GM19397 (cell line): ENCODE measurements at regions not wholly inside any gene's neighbourhood (a gene's known extent, or its start where the extent isn't known, plus 50 kb on each side); places are given as distances from the start of the nearest gene placed in this dataset.
"Not testable (repeated sequence)": the region's sequence is repeated elsewhere in the genome, so short reads cannot be mapped to it uniquely, and the experiment has no call there.

Experiments
- ATAC-seq: cut with Tn5 transposase; IDR thresholded peaks from one replicate; pipeline ENCODE4 v1.9.1; 2021; ENCODE audit warnings: mild to moderate bottlenecking, moderate library complexity; ENCODE audit not compliant: unreplicated experiment

DNA sequence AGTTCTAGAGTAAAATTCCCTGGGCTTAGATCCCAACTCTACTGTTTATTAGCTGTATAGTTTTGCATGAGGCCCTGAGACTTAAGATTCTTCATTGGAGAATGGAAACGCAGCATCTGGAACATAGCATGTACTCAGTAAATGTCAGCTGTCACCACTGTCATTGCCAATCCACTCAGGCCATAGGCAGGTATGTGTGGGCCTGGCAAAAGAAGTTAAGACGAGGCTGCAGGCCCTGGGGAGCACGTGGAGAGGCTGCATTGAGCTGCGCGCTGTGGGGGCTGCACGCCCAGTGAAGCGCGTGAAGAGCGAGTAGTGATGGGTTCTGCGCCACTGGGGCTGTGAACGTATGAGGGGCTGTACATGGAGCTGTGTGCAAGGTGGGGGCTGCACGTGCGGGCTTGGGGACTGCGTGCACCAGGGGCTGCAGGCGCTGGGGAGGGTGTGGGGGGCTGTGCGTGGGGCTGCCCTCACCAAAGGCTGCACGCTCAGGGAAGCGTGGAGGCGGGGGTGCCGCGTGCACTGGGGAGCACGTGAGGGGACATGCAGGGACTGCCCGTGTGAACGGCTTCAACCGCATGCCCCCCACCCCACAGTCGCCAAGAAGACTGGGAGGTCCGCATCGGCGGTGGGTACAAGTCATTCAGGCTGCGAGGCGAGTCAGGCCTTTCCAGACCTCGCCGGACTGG, 85.5 kb downstream of the PRR15 start:
- ATAC-seq = no peak

GRCh38 chr7:29649876-29650275, 86.2 kb downstream of the PRR15 start:
- no peak for ATAC-seq

DNA sequence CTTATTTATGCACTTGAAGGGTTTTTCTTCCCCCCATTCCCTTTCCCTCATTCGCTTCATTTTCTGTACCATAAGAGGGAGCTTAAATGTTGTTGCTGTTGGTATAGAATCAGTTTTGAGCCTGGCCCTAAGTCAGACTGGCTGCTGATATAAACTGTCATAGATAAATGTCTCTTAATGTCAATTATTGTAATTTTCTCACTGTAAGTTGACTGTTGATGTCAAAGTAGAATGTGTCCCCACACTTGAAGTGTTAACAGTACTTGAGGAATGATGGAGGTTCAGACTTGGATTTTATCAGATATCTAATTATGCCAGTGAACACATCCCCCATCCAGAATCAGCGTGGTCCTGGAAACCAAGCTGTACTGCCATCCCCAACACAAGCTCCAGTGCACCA, 87.8 kb downstream of the PRR15 start:
- no peak for ATAC-seq

GRCh38 chr7:29652556-29652955, 88.9 kb downstream of the PRR15 start:
- ATAC-seq = no peak

DNA sequence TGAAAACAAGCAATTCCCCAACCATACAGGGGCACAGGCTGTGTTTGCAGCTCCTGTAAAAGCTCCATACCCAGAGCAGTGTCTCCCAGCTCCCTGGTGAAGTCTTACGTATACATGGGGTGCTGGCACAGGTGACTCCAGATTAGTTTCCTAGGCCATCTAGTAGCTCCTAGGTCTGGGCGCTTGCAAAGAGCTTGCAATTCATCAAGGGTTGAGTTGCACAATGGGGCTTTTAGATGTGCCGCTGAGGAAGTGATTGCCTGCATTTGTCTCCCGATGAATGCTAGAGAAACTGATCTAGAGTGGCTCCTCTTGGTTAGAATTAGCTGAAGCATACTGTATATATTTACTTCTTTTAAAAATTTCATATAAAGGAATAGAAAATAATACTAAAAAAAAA, 90.7 kb downstream of the PRR15 start:
- ATAC-seq = not testable (repeated sequence)

- no peak for ATAC-seq
These were observed 93.7 kb downstream of the PRR15 start for GRCh38 chr7:29657288-29657687.

- ATAC-seq = no peak
These were observed 94.2 kb downstream of the PRR15 start for GRCh38 chr7:29657856-29658255.

DNA sequence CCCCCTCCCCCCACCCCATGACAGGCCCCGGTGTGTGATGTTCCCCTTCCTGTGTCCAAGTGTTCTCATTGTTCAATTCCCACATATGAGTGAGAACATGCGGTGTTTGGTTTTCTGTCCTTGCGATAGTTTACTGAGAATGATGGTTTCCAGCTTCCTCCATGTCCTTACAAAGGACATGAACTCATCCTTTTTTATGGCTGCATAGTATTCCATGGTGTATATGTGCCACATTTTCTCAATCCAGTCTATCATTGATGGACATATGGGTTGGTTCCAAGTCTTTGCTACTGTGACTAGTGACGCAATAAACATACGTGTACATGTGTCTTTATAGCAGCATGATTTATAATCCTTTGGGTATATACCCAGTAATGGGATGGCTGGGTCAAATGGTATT, 95.6 kb downstream of the PRR15 start:
- ATAC-seq = not testable (repeated sequence)

GRCh38 chr7:29662899-29663298, 99.3 kb downstream of the PRR15 start:
- not testable (repeated sequence) for ATAC-seq

GRCh38 chr7:29664999-29665398, 101.4 kb downstream of the PRR15 start:
- ATAC-seq = not testable (repeated sequence)

- not testable (repeated sequence) for ATAC-seq
These were observed 103.5 kb downstream of the PRR15 start for GRCh38 chr7:29667096-29667669.

GRCh38 chr7:29671286-29671685, 107.7 kb downstream of the PRR15 start:
- ATAC-seq = not testable (repeated sequence)

DNA sequence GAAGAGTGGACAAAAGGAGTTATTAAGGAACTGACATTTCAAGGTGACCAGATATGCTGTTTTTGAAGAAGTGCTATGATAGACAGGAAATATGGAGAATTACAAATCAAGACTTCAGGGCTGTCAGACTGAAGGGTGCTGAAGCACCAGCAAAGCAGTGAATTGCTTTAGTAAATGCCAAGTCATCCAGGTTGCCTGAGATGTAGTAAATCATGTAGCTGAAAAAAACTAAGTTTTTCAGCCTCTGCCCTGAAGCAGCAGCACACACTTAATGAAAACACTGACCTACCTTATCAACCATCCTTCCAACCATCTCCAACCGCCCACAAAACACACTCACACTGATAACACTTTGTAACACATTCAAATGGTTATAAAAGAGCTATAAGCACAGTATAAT, 110.0 kb downstream of the PRR15 start:
- ATAC-seq = not testable (repeated sequence)

- ATAC-seq = not testable (repeated sequence)
These were observed 111.0 kb downstream of the PRR15 start for GRCh38 chr7:29674626-29675025.

- ATAC-seq = not testable (repeated sequence)
These were observed 113.6 kb downstream of the PRR15 start for GRCh38 chr7:29677254-29677653.

- ATAC-seq = not testable (repeated sequence)
These were observed 116.3 kb downstream of the PRR15 start for GRCh38 chr7:29679963-29680362.

GRCh38 chr7:29680601-29681000, 117.0 kb downstream of the PRR15 start:
- ATAC-seq = not testable (repeated sequence)

DNA sequence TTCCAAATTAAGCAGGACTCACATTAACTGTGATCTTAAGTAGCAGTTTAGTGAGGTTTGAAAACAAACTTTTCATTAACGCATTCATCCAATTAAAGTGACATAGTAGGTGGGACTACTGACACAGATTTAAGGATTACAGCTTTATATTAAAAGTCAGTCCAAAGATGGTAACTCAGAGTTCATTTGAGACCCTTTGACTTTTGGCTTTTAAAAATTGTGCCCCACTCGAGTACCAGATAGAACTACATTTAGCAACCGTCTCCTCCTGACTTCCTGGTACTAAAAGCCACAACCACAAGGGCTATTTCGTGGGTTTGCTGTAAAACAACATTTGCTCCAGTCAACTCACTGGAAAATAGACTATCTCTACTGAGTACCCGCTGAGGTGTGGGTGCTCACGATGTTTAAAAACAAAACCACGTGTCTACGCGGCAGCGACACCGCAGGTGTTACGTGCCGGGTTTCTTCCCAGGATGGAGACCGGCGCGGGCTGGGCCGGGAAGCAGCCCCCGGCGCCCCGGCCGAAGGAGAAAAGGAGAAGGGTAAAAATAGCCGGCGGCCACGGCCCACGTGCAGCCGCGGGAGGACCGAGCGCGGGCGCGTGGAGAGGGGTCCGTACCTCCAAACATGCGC, 120.6 kb downstream of the PRR15 start:
- peak; percentile 19 for ATAC-seq

DNA sequence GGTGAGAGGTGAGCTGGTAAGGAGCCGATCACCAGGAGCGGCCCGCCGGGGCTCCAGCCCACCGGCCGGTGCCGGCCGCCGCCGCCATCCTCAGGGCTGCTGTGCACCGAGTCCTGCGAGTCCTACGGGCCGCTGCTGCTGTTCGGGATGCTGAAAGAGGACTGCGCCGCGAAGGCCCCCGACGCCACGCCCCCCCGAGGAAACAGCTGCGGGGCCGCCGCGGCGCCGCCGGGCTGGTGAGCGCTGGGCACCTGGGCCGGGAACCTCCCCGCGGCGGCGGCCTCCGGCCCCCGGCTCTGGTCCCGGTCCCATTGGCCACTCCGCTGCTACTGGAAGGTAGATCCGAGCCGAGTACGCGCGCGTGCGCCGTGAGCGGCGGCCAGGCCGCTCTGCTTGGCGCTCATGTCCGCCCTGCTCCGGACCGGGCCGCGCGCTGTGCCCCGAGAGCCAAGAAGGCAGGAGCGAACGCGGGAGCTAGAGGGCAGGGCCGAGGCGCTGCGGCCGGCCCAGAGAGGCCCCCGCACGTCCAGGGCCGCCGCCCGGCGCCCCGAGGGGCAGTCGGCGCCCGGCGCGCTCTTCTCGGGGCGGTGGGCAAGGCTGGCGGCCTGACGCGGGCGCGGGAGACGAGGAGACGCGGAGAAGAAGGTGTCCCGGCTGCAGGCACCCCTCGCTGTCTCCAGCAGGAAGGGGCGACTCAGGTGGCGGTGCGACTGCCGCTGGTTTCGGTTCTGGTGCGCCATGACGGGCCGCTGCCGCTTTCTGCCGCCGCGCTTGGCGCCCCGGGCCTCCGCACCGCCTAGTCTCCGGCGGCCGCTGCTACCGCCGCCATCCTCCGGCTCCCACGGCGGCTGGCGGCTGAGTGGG, 121.3 kb upstream of the WIPF3 start:
- peak; percentile 75 for ATAC-seq

DNA sequence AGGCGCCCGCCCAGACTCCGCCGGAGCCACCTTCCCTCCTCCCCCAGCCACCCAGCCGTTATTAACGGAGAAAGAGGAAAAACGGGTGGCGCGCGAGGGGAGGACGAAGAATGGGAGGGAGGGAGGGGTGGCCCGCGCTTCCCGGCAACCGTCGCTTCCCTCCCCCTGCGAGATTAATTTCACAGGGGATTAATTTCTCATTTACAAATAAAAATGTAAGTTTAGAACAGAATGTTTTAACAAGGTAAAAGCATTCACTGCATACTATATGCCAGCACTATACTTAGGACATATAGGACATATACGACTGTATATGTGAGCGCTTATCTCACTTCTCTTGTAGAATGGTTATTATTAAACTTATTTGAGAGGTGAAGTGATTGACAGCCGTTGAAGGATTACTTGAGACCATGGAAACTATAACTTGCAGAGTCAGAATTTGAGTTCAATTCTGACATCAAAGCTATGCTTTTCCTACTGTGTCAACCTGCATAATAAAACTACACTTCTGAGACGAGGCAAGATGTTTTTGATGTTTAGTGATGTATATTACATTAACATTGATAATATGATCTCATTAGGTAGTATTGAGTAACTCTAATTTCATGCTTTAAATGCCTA, 120.5 kb upstream of the WIPF3 start:
- ATAC-seq = not testable (repeated sequence)

DNA sequence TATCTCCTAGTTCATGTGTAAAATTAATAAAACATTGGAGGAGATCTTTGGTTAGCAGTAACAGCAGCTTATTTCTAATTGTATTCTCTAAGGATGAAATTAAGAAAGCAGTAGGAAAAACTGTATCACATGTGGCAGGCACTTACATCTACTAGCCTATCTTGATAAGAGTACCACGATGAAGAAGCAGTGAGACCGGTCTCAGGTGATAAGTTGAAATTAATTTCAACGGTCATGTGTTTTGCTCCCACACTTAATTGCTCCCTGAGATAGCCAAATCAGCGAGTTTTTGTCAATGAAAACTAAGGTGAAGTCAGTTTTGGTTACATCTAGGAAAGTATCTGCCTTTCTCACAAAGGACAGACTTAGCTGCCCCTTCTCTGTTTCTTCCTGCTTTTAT, 115.8 kb upstream of the WIPF3 start:
- not testable (repeated sequence) for ATAC-seq
